C4-2B (cell line): ENCODE measurements at regions not wholly inside any gene's neighbourhood (a gene's known extent, or its start where the extent isn't known, plus 50 kb on each side); places are given as distances from the start of the nearest gene placed in this dataset.

Experiments
- H3K27ac ChIP-seq: fragments of 450-650 bp; 2 replicates; pipeline ENCODE4 v1.5.1; 2017
- ZFX ChIP-seq: fragments of 450-650 bp; IDR thresholded peaks from 2 replicates; pipeline ENCODE4 v1.6.1; 2017
- TF ChIP-seq, protein P1 (sequence below): fragments of 450-650 bp; conservative IDR thresholded peaks from 2 replicates; pipeline ENCODE4 v1.5.1; 2017; ENCODE audit warnings: mild to moderate bottlenecking

DNA sequence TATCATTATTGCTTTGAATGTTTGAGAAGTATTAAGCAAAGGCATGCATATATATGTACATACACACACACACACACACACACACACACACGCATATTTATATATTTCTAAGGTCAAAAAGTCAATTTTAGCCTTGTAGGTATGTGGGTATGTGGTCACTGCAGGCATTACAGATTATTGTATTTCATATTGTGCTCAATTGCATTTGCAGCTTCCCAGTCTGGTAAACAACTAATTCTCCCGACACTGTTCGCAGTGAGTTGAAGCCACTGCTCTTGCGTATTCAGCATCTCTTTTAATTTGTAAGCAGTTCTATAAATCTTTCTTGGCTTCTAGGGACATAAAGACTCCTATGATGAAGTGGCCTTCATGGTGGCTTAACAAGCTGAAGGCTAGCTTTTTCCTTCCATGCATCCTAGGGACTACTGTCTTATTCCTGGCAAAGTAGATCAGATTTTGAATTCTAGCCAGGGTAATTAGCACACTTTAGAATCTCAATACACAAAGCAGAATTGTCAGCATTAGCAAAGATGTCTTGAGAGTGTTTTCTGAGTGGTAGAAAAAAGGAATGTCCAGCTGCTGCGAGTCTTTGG lies 368.6 kb upstream of the NEGR1 start:
- TF ChIP-seq ZFX = no peak
- TF ChIP-seq, protein P1, sequence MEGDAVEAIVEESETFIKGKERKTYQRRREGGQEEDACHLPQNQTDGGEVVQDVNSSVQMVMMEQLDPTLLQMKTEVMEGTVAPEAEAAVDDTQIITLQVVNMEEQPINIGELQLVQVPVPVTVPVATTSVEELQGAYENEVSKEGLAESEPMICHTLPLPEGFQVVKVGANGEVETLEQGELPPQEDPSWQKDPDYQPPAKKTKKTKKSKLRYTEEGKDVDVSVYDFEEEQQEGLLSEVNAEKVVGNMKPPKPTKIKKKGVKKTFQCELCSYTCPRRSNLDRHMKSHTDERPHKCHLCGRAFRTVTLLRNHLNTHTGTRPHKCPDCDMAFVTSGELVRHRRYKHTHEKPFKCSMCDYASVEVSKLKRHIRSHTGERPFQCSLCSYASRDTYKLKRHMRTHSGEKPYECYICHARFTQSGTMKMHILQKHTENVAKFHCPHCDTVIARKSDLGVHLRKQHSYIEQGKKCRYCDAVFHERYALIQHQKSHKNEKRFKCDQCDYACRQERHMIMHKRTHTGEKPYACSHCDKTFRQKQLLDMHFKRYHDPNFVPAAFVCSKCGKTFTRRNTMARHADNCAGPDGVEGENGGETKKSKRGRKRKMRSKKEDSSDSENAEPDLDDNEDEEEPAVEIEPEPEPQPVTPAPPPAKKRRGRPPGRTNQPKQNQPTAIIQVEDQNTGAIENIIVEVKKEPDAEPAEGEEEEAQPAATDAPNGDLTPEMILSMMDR = no peak
- H3K27ac ChIP-seq = no peak overlapping the region

DNA sequence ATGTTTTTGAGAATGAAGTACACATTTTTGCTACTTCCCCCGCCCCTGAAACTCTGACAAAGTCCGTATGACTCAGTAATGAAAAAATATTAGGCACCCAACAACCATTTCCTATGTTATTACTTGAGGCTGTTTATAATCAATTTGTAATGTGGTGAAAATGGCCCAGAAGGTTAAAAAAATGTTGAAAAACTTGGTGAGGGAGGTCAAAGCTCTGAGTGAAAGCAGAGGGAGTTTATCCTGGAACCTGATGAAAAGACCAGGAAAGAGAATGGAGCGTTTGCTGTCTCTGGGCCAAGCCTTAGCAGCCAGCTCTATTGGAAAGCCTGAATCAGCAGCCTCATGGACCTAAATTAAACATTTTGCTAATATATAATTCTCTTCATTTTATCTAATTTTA lies 367.7 kb upstream of the NEGR1 start:
- H3K27ac ChIP-seq = no peak overlapping the region
- TF ChIP-seq, protein P1 = no peak
- no peak for TF ChIP-seq ZFX

DNA sequence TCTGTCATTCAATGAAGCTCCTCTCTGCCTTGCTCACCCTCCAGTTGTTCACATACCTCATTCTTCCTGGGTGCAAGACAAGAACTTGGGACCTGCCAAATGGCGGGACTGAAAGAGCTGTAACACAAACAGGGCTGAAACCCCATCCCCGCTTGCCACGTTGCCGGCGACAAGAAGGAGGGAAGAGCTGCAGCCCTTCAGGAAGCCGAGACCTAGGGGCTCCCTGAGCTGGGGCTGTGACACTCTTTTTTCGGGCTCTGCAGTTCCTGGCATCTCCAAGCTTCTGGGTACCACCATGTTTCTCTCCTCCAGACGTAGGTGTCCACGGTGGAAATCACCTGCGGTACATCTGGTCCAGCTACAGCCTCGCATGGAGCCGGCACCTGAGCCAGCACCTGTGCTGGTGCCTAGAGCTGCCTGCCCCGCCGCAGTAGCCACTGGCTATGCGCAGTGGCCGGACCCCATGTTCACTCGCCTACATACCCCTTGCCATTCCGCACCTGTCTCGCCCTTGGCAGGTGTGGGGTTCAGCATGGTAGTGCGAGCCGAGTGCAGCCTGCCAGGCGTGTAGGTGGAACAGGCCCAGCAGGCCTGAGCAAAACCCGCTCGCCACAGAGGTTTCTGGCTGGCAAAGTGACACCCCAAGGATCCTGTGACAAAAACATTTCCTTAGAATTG lies 367.0 kb upstream of the NEGR1 start:
- H3K27ac ChIP-seq = no peak overlapping the region
- TF ChIP-seq ZFX = no peak
- TF ChIP-seq, protein P1 = no peak

DNA sequence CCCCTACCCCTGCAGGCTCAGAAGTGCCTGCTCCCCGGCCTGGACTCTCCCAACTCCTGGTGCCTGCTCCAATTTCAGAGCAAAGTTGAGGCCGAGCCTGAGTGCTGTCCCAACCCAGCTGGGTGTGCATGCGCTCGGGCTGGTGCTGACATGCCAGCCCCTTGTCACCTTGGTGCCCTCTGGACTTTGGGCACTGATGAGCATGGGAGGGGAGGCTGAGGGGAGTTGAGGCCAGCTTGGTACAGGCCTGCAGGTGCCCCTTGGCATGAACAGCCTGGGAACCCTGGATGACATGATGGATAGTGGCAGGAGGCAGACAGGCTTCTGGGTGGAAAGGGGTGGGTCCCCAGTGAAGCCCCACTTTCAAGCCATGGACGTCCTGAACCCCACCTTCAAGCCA lies 366.1 kb upstream of the NEGR1 start:
- no peak for TF ChIP-seq ZFX
- no peak overlapping the region for H3K27ac ChIP-seq

DNA sequence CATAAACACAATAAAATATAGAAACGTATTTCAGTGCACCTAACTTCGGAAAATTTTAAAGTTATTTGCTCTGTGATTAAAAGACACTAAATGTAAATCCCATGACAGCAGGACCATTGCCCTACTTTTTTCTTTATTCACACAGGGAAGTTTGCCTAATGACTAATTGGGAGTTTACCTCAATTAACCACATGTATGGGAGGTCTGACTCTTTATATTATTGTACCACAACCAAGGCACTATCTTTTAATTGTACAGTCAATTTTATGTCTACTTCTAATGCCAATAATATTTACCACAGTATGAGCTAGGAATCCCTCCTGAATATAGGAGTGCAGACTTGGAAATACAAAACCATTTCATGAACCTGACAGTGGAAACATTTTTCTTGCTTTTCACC lies 360.8 kb upstream of the NEGR1 start:
- no peak overlapping the region for H3K27ac ChIP-seq
- TF ChIP-seq, protein P1 = no peak
- TF ChIP-seq ZFX = no peak

DNA sequence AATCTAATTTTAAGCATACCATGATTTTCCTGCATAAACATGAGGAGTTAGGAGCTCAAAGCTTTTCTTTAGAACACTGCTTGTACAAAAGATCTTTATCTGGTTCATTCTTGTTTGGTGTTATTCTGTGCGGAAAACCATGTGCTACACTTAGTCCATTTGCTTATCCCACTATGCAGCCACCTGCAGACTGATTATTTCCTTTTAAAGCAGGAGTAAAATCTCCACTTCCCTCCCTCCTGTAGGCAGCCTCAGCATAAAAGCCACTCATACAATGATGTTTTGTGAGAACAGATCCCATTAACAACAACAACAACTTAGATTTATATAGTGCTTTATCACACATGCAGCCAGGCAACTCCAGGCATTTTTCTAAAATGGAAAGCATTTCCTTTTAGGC lies 355.3 kb upstream of the NEGR1 start:
- H3K27ac ChIP-seq = no peak overlapping the region
- TF ChIP-seq, protein P1 = no peak
- no peak for TF ChIP-seq ZFX

DNA sequence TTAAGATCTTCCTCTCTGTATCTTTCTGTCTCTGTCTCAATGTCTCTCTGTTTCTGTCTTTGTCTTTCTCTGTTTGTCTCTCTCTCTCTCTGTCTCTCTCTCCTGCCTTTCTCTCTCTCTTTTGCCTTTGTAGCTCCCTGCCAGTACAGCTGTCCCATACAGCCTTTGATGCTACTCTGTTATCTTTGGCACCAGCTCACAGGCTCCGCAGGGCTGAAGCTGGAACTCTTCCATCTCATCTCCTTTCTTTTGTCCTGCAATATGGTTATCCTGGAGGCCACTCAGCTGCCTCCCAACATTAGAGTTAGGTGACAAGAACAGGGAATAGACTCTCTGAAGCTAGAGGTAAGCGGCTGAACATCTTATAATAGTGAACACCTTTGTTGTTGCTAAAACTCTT lies 354.3 kb upstream of the NEGR1 start:
- TF ChIP-seq ZFX = no peak
- TF ChIP-seq, protein P1 = no peak

DNA sequence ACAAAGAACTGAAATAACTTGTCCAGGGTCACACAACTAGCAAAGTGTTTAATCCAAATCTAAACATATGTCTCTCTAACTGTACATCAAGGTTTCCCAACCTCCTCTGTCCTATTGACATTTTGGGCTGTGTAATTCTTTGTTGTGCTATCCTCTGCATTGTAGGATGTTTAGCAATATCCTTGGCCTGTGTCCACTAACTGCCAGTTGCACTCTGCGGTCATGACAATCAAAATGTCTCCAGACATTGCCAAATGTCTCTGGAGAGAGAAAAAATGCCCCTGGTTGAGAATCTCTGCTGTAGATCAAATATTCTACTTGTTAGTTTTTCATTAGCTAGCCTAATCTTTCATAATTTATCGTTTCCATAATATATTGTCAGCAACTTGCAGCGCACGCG lies 353.4 kb upstream of the NEGR1 start:
- no peak for TF ChIP-seq ZFX
- TF ChIP-seq, protein P1 = no peak
- no peak overlapping the region for H3K27ac ChIP-seq

More for the DNA sequence above, 354.3 kb upstream of the NEGR1 start:
- H3K27ac ChIP-seq = no peak overlapping the region
